HEK293 (cell line): ENCODE measurements at regions not wholly inside any gene's neighbourhood (a gene's known extent, or its start where the extent isn't known, plus 50 kb on each side); places are given as distances from the start of the nearest gene placed in this dataset.

Experiments used
- CTCF ChIA-PET: fragments of 350-600 bp; formaldehyde crosslinking; extraction: SDS; loops from one replicate; lab custom pipeline; 2021; ENCODE audit warnings: antibody characterized with exemption; lab: Yijun Ruan, JAX
- POLR2A ChIA-PET: fragments of 300-600 bp; formaldehyde crosslinking; extraction: SDS; loops from one replicate; lab custom pipeline; 2020; ENCODE audit warnings: antibody characterized with exemption, inconsistent platforms; lab: Yijun Ruan, JAX
- H3K27ac ChIP-seq: fragments of 200-500 bp; sonication (Bioruptor generic); 2 replicates; pipeline ENCODE4 v1.5.1; 2014; ENCODE audit warnings: low read depth, low read length, control low read depth, inconsistent platforms; ENCODE audit errors: extremely low read depth
- H3K36me3 ChIP-seq, 2 experiments: fragments of 200-500 bp in 1 of 2; sonication (Bioruptor generic) in 1 of 2; 1 replicate in 1 of 2; 2 replicates in 1 of 2; pipeline ENCODE4 v1.5.1; 2014 to 2017; ENCODE audit warnings: inconsistent platforms in 2 of 2, low read length in 2 of 2; ENCODE audit not compliant: control insufficient read depth in 2 of 2, insufficient read depth in 1 of 2
- H3K4me1 ChIP-seq: fragments of 200-500 bp; sonication (Bioruptor generic); 2 replicates; pipeline ENCODE4 v1.5.1; 2014; ENCODE audit warnings: mild to moderate bottlenecking, low read length, inconsistent platforms; ENCODE audit not compliant: control insufficient read depth, insufficient read depth
- H3K4me3 ChIP-seq: 2 replicates; pipeline ENCODE4 v1.5.1; 2011; ENCODE audit warnings: low read depth, mild to moderate bottlenecking, control low read depth, low read length, moderate library complexity
- H3K9me3 ChIP-seq: fragments of 200-500 bp; sonication (Bioruptor generic); 2 replicates; pipeline ENCODE4 v1.5.1; 2014; ENCODE audit warnings: low read depth, low read length, inconsistent platforms; ENCODE audit not compliant: control insufficient read depth, insufficient read depth
- BCL11A ChIP-seq: fragments of 450-650 bp; formaldehyde crosslinking; IDR thresholded peaks from 2 replicates; pipeline ENCODE4 v1.5.1; 2016; ENCODE audit warnings: low read depth, missing biosample characterization, missing genetic modification characterization
- GLI2 ChIP-seq: fragments of 450-650 bp; formaldehyde crosslinking; IDR thresholded peaks from 2 replicates; pipeline ENCODE4; 2017; ENCODE audit warnings: missing biosample characterization, missing genetic modification characterization, low read depth, borderline replicate concordance
- HIC1 ChIP-seq: fragments of 450-650 bp; formaldehyde crosslinking; IDR thresholded peaks from 2 replicates; pipeline ENCODE4 v1.5.1; 2016; ENCODE audit warnings: missing biosample characterization, missing genetic modification characterization
- KLF16 ChIP-seq: fragments of 450-650 bp; formaldehyde crosslinking; IDR thresholded peaks from 2 replicates; pipeline ENCODE4 v1.5.1; 2017; ENCODE audit warnings: missing biosample characterization, missing genetic modification characterization
- MYNN ChIP-seq: fragments of 450-650 bp; formaldehyde crosslinking; IDR thresholded peaks from 2 replicates; pipeline ENCODE4 v1.5.1; 2016; ENCODE audit warnings: missing biosample characterization, missing genetic modification characterization, borderline replicate concordance
- PRDM2 ChIP-seq: fragments of 450-650 bp; formaldehyde crosslinking; IDR thresholded peaks from 2 replicates; pipeline ENCODE4 v1.5.1; 2016; ENCODE audit warnings: missing biosample characterization, missing genetic modification characterization, borderline replicate concordance
- ZNF274 ChIP-seq, 2 experiments: fragments of 200-500 bp in 1 of 2; fragments of 450-650 bp in 1 of 2; sonication (Bioruptor generic) in 1 of 2; formaldehyde crosslinking in 1 of 2; IDR thresholded peaks; 2 replicates each; pipeline versions ENCODE4 v1.5.1 to v1.6.1; 2014 to 2016; ENCODE audit warnings: borderline replicate concordance in 1 of 2, inconsistent platforms in 1 of 2, low read length in 1 of 2, missing biosample characterization in 1 of 2, missing genetic modification characterization in 1 of 2
- ZNF366 ChIP-seq: fragments of 450-650 bp; formaldehyde crosslinking; conservative IDR thresholded peaks from 2 replicates; pipeline ENCODE4 v1.5.1; 2016; ENCODE audit warnings: missing biosample characterization, missing genetic modification characterization
- ZNF423 ChIP-seq: fragments of 450-650 bp; formaldehyde crosslinking; IDR thresholded peaks from 2 replicates; pipeline ENCODE4 v1.5.1; 2016; ENCODE audit warnings: missing biosample characterization, missing genetic modification characterization
- ZNF555 ChIP-seq: fragments of 450-650 bp; formaldehyde crosslinking; conservative IDR thresholded peaks from 2 replicates; pipeline ENCODE4 v1.5.1; 2017; ENCODE audit warnings: missing biosample characterization, mild to moderate bottlenecking, missing genetic modification characterization, inconsistent platforms
- ZNF560 ChIP-seq: fragments of 450-650 bp; formaldehyde crosslinking; IDR thresholded peaks from 2 replicates; pipeline ENCODE4 v1.5.1; 2017; ENCODE audit warnings: missing biosample characterization, missing genetic modification characterization, borderline replicate concordance
- ZNF664 ChIP-seq: fragments of 450-650 bp; formaldehyde crosslinking; IDR thresholded peaks from 2 replicates; pipeline ENCODE4 v1.5.1; 2016; ENCODE audit warnings: missing biosample characterization, missing genetic modification characterization
- ZNF677 ChIP-seq: fragments of 450-650 bp; IDR thresholded peaks from 2 replicates; pipeline ENCODE4 v1.5.0; 2018; ENCODE audit warnings: missing biosample characterization, mild to moderate bottlenecking, missing genetic modification characterization, moderate library complexity
- TF ChIP-seq, protein P1 (sequence below): fragments of 450-650 bp; formaldehyde crosslinking; conservative IDR thresholded peaks from 2 replicates; pipeline ENCODE4 v1.5.1; 2016; ENCODE audit warnings: low read depth, missing biosample characterization, missing genetic modification characterization

DNA sequence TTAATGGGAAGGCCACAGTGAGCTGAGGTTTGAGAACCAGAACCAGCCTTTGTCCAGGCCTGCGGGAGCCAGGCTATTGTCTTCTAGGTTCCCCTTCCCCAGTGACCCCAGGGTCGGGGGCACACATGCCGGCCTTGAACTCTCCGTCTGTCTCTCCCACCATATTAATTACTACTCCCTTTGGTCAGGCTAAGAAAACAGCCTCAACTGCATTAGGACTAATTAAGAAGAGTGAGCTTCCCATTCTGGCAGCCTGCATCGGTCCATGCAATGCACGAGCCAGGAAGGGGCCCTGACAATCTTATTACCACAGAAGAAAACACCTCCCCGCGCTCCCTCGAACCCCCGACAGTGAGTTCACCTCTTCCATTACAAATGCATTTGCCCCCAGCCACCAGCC is 380.2 kb upstream of the ZFHX3 start (continued):
- TF ChIP-seq GLI2 (tag by site-specific recombination): no peak
- no peak for TF ChIP-seq ZNF560 (tag by site-specific recombination)

- TF ChIP-seq ZNF664 (tag by site-specific recombination) (no peak), BCL11A (tag by site-specific recombination) (no peak), HIC1 (no peak), PRDM2 (no peak), MYNN (tag by site-specific recombination) (no peak), ZNF555 (tag by site-specific recombination) (no peak), ZNF677 (tag by site-specific recombination) (no peak), ZNF366 (tag by site-specific recombination) (no peak), ZNF423 (tag by site-specific recombination) (no peak), ZNF274 (IDR thresholded peaks at IDR 0.05; ENCODE audit: low read length) (no peak), ZNF274 (tag by site-specific recombination; IDR thresholded peaks at IDR 0.05; ENCODE audit: borderline replicate concordance) (no peak), KLF16 (tag by site-specific recombination) (no peak)
- TF ChIP-seq, protein P1, sequence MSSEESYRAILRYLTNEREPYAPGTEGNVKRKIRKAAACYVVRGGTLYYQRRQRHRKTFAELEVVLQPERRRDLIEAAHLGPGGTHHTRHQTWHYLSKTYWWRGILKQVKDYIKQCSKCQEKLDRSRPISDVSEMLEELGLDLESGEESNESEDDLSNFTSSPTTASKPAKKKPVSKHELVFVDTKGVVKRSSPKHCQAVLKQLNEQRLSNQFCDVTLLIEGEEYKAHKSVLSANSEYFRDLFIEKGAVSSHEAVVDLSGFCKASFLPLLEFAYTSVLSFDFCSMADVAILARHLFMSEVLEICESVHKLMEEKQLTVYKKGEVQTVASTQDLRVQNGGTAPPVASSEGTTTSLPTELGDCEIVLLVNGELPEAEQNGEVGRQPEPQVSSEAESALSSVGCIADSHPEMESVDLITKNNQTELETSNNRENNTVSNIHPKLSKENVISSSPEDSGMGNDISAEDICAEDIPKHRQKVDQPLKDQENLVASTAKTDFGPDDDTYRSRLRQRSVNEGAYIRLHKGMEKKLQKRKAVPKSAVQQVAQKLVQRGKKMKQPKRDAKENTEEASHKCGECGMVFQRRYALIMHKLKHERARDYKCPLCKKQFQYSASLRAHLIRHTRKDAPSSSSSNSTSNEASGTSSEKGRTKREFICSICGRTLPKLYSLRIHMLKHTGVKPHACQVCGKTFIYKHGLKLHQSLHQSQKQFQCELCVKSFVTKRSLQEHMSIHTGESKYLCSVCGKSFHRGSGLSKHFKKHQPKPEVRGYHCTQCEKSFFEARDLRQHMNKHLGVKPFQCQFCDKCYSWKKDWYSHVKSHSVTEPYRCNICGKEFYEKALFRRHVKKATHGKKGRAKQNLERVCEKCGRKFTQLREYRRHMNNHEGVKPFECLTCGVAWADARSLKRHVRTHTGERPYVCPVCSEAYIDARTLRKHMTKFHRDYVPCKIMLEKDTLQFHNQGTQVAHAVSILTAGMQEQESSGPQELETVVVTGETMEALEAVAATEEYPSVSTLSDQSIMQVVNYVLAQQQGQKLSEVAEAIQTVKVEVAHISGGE (tag by site-specific recombination): no peak
- TF ChIP-seq, all 188 proteins: peak for 0
- H3K36me3 ChIP-seq: no peaks in the 10 kb centered on the region
- H3K9me3 ChIP-seq: no peaks in the 10 kb centered on the region
- H3K4me3 ChIP-seq: no peak overlapping the region
- no peak overlapping the region for H3K27ac ChIP-seq
- H3K4me1 ChIP-seq: no peaks in the 10 kb centered on the region
- POLR2A ChIA-PET: no interaction called here
- CTCF ChIA-PET: no interaction called here
Measured at GRCh38 chr16:73427164-73427563, 379.2 kb upstream of the ZFHX3 start.
